Activated CD4-positive, alpha-beta T cell treated with anti-CD3 and anti-CD28 coated beads for 36 hours (primary cell): ENCODE measurements at regions not wholly inside any gene's neighbourhood (a gene's known extent, or its start where the extent isn't known, plus 50 kb on each side); places are given as distances from the start of the nearest gene placed in this dataset.
"Not testable (repeated sequence)": the region's sequence is repeated elsewhere in the genome, so short reads cannot be mapped to it uniquely, and the experiment has no call there.

Experiments
- ATAC-seq: fragments of 200-7000 bp; cut with Tn5 transposase; one replicate; pipeline ENCODE4 v1.10.0; 2021; ENCODE audit warnings: mild to moderate bottlenecking, moderate library complexity
- CTCF ChIA-PET: fragments of 350-600 bp; sonication (Branson Sonifier 250); formaldehyde crosslinking; loops from one replicate; lab custom pipeline; 2021; ENCODE audit warnings: antibody characterized with exemption; lab: Charles Lee
- POLR2A ChIA-PET: fragments of 350-600 bp; sonication (Branson Sonifier 250); formaldehyde crosslinking; loops from one replicate; lab custom pipeline; 2021; ENCODE audit warnings: antibody characterized with exemption, inconsistent platforms; lab: Charles Lee
- DNase-seq: peaks from one replicate; pipeline ENCODE4 v3.0.0-alpha.2; 2020
- H3K27ac Mint-ChIP-seq: one replicate; pipeline ENCODE4 v1.8.0; 2021; ENCODE audit warnings: mixed read lengths
- H3K27me3 Mint-ChIP-seq: one replicate; pipeline ENCODE4 v1.8.0; 2021; ENCODE audit warnings: mixed read lengths
- H3K36me3 Mint-ChIP-seq: one replicate; pipeline ENCODE4 v1.8.0; 2021; ENCODE audit warnings: low read depth, mixed read lengths
- H3K4me1 Mint-ChIP-seq: one replicate; pipeline ENCODE4 v1.8.0; 2021; ENCODE audit warnings: mixed read lengths
- H3K4me3 Mint-ChIP-seq: one replicate; pipeline ENCODE4 v1.8.0; 2021; ENCODE audit warnings: mild to moderate bottlenecking, moderate library complexity, mixed read lengths
- H3K9me3 Mint-ChIP-seq: one replicate; pipeline ENCODE4 v1.8.0; 2021; ENCODE audit warnings: low read depth, mixed read lengths
- intact Hi-C, 2 experiments: fragments of 100-400 bp; cut with DNase I in 1 of 2; cut with micrococcal nuclease in 1 of 2; formaldehyde crosslinking; loops; one replicate each; pipeline versions ENCODE4 v1.14.2 to v1.15.1; 2022 to 2024; cut with DNase I, micrococcal nuclease

- H3K27ac Mint-ChIP-seq, result no peak overlapping the region
- CTCF ChIA-PET, result interaction anchor here (0.6 to 4.9 kb wide), 10 partner anchors 10 to 691 kb away, joined by 3 to 51 read pairs (median 4); no protein-coding TSS in a partner anchor
- H3K27me3 Mint-ChIP-seq, result peaks cover 7% of the 10 kb centered on the region
- POLR2A ChIA-PET, result no interaction called here
- H3K36me3 Mint-ChIP-seq, result no peaks in the 10 kb centered on the region
- intact Hi-C loops, result loop anchor here (5.0 to 10.0 kb wide), 2 partner anchors 538 to 546 kb away; no protein-coding TSS in a partner anchor
- ATAC-seq, result peak; percentile 32
- peak; percentile 24 for DNase-seq
- no peak overlapping the region for H3K4me3 Mint-ChIP-seq
- H3K4me1 Mint-ChIP-seq, result peaks cover 4% of the 10 kb centered on the region
- no peaks in the 10 kb centered on the region for H3K9me3 Mint-ChIP-seq
Measured at GRCh38 chr18:59072727-59073421, 66.8 kb upstream of the SEC11C start.

GRCh38 chr18:59075923-59076322 lies 63.8 kb upstream of the SEC11C start:
- peaks cover 11% of the 10 kb centered on the region for H3K27me3 Mint-ChIP-seq
- intact Hi-C loops, result loop anchor here in 1 of 2 experiments (10.0 kb wide), 1 partner anchor 541 kb away; no protein-coding TSS in a partner anchor
- no peaks in the 10 kb centered on the region for H3K36me3 Mint-ChIP-seq
- CTCF ChIA-PET, result interaction anchor here (0.6 kb wide), 1 partner anchor 293 kb away, joined by 3 read pairs; no protein-coding TSS in a partner anchor
- DNase-seq (no peak), ATAC-seq (no peak)
- H3K27ac Mint-ChIP-seq, result no peak overlapping the region
- no peaks in the 10 kb centered on the region for H3K9me3 Mint-ChIP-seq
- H3K4me3 Mint-ChIP-seq, result no peak overlapping the region
- H3K4me1 Mint-ChIP-seq, result peaks cover 4% of the 10 kb centered on the region
- POLR2A ChIA-PET, result no interaction called here

DNA sequence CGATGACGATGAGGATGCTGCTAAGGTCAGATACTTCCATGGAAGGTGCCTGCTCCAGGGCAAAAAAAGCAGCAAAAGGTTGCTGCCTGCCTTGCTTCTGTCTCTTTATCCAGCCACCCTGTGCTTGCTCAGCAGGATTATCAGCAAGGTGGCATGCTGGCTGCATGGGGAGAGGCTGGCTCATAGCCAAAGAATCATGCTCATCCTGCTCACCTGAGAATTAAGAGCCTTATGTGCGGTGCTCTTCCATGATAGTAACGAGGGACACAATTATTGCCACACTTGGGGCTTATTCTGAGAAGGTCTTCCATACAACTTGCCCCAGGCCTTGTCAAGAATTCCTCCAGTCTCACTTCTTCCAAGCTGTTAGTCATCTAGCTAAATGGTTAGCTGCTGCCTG lies 60.4 kb upstream of the SEC11C start:
- no peaks in the 10 kb centered on the region for H3K36me3 Mint-ChIP-seq
- DNase-seq, result no peak
- no peaks in the 10 kb centered on the region for H3K9me3 Mint-ChIP-seq
- H3K4me3 Mint-ChIP-seq, result no peak overlapping the region
- ChIA-PET CTCF (interaction anchor here (2.4 to 7.6 kb wide), 2 partner anchors 8 to 149 kb away, joined by 7 to 51 read pairs; no protein-coding TSS in a partner anchor), POLR2A (no interaction called here)
- peaks cover 22% of the 10 kb centered on the region for H3K27me3 Mint-ChIP-seq
- no peak overlapping the region for H3K27ac Mint-ChIP-seq
- H3K4me1 Mint-ChIP-seq, result peaks cover 3% of the 10 kb centered on the region
- intact Hi-C loops, result loop anchor here in 1 of 2 experiments (10.0 kb wide), 1 partner anchor 544 kb away; no protein-coding TSS in a partner anchor
- no peak for ATAC-seq

- ATAC-seq, POLR2A ChIA-PET: not testable (repeated sequence)
Measured at GRCh38 chr18:59079687-59080501, 59.8 kb upstream of the SEC11C start.

GRCh38 chr18:59083136-59083818 lies 56.4 kb upstream of the SEC11C start:
- ATAC-seq (no peak), DNase-seq (no peak)
- Mint-ChIP-seq H3K4me3 (no peak overlapping the region), H3K27ac (no peak overlapping the region), H3K36me3 (no peaks in the 10 kb centered on the region), H3K9me3 (no peaks in the 10 kb centered on the region), H3K27me3 (peaks cover 13% of the 10 kb centered on the region), H3K4me1 (peaks cover 12% of the 10 kb centered on the region)
- POLR2A ChIA-PET, result no interaction called here
- CTCF ChIA-PET, result interaction anchor here (0.6 to 7.6 kb wide), 14 partner anchors 9 to 319 kb away, joined by 3 to 51 read pairs (median 4); no protein-coding TSS in a partner anchor
- intact Hi-C loops, result loop anchor here (5.0 kb wide), 1 partner anchor 319 kb away; no protein-coding TSS in a partner anchor

More at GRCh38 chr18:59079687-59080501, 59.8 kb upstream of the SEC11C start:
- not testable (repeated sequence) for H3K27ac Mint-ChIP-seq, H3K4me1 Mint-ChIP-seq, H3K9me3 Mint-ChIP-seq, H3K4me3 Mint-ChIP-seq, H3K36me3 Mint-ChIP-seq, DNase-seq
- CTCF ChIA-PET, result interaction anchor here (2.4 to 7.6 kb wide), 2 partner anchors 9 to 148 kb away, joined by 7 to 51 read pairs; no protein-coding TSS in a partner anchor
- H3K27me3 Mint-ChIP-seq, result peaks cover 22% of the 10 kb centered on the region
- intact Hi-C loops, result loop anchor here (5.0 to 10.0 kb wide), 2 partner anchors 322 to 545 kb away; no protein-coding TSS in a partner anchor

DNA sequence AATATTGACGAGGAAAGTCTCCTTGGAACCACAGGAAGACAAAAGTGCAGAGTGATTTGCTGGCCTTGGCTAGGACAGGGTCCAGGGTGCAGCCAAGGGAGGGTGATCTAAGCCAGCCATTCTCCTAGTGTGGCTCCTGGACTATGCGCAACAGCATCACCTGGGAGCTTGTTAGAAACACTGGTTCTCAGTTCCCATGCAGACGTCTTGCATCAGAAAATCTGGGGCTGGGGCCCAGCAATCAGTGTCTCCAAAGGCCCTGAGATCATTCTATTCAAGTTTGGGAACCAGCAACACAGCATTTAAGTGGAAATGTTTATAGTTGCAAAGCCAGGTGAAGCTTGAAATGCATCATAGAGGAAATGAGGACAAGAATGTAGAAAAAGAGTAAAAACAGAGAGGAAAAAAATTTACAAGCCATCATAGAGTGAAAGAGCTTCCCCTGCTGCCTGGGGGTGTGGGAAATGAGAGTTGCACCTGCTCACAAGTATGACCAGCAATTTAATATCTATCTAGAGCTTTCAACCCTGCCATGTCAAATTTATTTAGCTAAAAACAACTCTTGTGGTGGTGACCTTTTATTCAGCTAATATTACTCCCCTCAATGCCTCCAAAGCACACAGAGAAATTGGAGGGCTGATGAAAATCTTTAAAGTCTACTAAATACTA lies 54.4 kb upstream of the SEC11C start:
- Mint-ChIP-seq H3K27me3 (peaks cover 13% of the 10 kb centered on the region), H3K9me3 (no peaks in the 10 kb centered on the region), H3K36me3 (no peaks in the 10 kb centered on the region), H3K4me1 (peaks cover 12% of the 10 kb centered on the region), H3K4me3 (no peak overlapping the region), H3K27ac (no peak overlapping the region)
- ATAC-seq, result no peak
- ChIA-PET CTCF (interaction anchor here (0.6 to 7.6 kb wide), 20 partner anchors 8 to 855 kb away, joined by 3 to 51 read pairs (median 4); no protein-coding TSS in a partner anchor), POLR2A (interaction anchor here (0.6 kb wide), 2 partner anchors 47 to 219 kb away, joined by 3 to 4 read pairs; no protein-coding TSS in a partner anchor)
- no peak for DNase-seq
- intact Hi-C loops, result loop anchor here (2.0 kb wide), 4 partner anchors 54 to 184 kb away; partner anchors contain the start of genes SEC11C (in 2 of the 2) and GRP (in 1 of the 2)

GRCh38 chr18:59085797-59086196 lies 53.9 kb upstream of the SEC11C start:
- DNase-seq, result no peak
- H3K4me1 Mint-ChIP-seq, result peaks cover 12% of the 10 kb centered on the region
- ChIA-PET CTCF (interaction anchor here (1.0 to 7.6 kb wide), 14 partner anchors 9 to 856 kb away, joined by 3 to 51 read pairs (median 4); no protein-coding TSS in a partner anchor), POLR2A (no interaction called here)
- ATAC-seq, result no peak
- H3K36me3 Mint-ChIP-seq, result no peaks in the 10 kb centered on the region
- H3K27ac Mint-ChIP-seq, result no peak overlapping the region
- intact Hi-C loops, result loop anchor here (2.0 kb wide), 4 partner anchors 53 to 183 kb away; partner anchors contain the start of genes SEC11C (in 2 of the 2) and GRP (in 1 of the 2)
- H3K9me3 Mint-ChIP-seq, result no peaks in the 10 kb centered on the region
- peaks cover 13% of the 10 kb centered on the region for H3K27me3 Mint-ChIP-seq
- H3K4me3 Mint-ChIP-seq, result no peak overlapping the region

DNA sequence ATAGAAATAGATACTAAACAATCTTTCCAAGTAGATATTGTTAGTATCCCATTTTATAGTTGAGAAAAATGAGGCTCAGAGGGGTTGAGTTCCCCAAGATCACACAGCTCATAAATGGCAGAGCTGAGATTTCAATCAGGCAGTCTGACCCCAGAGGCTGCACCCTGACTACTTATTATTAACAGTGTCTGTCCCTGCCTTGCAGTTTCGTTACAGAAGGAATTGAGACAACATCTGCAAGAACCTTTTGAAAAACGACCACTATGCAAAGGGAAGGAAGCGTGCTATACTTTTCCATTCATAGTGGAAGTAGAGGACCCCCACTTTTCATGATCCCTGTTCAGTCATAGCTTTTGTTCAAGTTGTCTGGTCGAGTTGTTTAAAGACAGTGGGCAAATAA lies 53.2 kb upstream of the SEC11C start:
- intact Hi-C loops, result no loop called here
- CTCF ChIA-PET, result interaction anchor here (1.2 to 7.6 kb wide), 2 partner anchors 16 to 316 kb away, joined by 3 to 51 read pairs; no protein-coding TSS in a partner anchor

DNA sequence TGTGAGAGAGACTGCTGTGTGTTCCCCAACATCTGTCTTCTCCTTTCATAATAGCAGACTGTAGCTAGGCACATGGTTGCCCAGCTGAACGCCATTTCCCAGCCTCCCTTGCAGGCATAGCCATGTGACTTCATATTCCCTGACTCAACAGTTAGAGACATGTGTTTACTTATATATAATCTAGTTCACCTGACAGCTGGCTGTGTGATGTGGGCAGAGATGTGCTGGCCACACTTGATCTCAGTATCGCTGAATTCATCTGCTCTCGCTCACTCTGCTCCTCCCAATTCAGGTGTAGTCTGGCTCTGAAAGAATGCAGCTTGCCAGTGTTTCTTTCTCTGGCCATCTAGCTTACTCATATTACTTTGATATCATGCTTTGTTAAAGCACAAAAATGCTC lies 52.3 kb upstream of the SEC11C start:
- POLR2A ChIA-PET, result interaction anchor here (0.6 kb wide), 1 partner anchor 423 kb away, joined by 3 read pairs; no protein-coding TSS in a partner anchor
- peak; percentile 47 for DNase-seq

More for the DNA sequence above, 53.2 kb upstream of the SEC11C start:
- H3K4me3 Mint-ChIP-seq, result no peak overlapping the region
- peaks cover 12% of the 10 kb centered on the region for H3K4me1 Mint-ChIP-seq
- DNase-seq (no peak), ATAC-seq (no peak)
- peaks cover 13% of the 10 kb centered on the region for H3K27me3 Mint-ChIP-seq
- no peak overlapping the region for H3K27ac Mint-ChIP-seq
- POLR2A ChIA-PET, result no interaction called here
- no peaks in the 10 kb centered on the region for H3K36me3 Mint-ChIP-seq
- H3K9me3 Mint-ChIP-seq, result no peaks in the 10 kb centered on the region

More for the DNA sequence above, 52.3 kb upstream of the SEC11C start:
- intact Hi-C loops, result no loop called here
- Mint-ChIP-seq H3K4me3 (no peak overlapping the region), H3K9me3 (no peaks in the 10 kb centered on the region), H3K27me3 (peaks cover 14% of the 10 kb centered on the region), H3K36me3 (no peaks in the 10 kb centered on the region), H3K4me1 (peaks cover 12% of the 10 kb centered on the region), H3K27ac (no peak overlapping the region)
- CTCF ChIA-PET, result interaction anchor here (0.6 to 2.0 kb wide), 2 partner anchors 17 to 323 kb away, joined by 3 to 5 read pairs; no protein-coding TSS in a partner anchor
- peak; percentile 77 for ATAC-seq
